NB4 (cell line): ENCODE measurements at regions not wholly inside any gene's neighbourhood (a gene's known extent, or its start where the extent isn't known, plus 50 kb on each side); places are given as distances from the start of the nearest gene placed in this dataset.

Experiments used
- MYC ChIP-seq: IDR thresholded peaks from 2 replicates; pipeline ENCODE4 v1.6.1; 2011; ENCODE audit warnings: low read depth, low read length
- POLR2A ChIP-seq: IDR thresholded peaks from 2 replicates; pipeline ENCODE4 v1.6.1; 2011; ENCODE audit warnings: mild to moderate bottlenecking; ENCODE audit not compliant: insufficient read length; ENCODE audit errors: extremely low read depth
- TF ChIP-seq, protein P1 (sequence below): IDR thresholded peaks from one replicate; pipeline ENCODE4 v1.5.1; 2012; ENCODE audit warnings: low read depth, low read length

DNA sequence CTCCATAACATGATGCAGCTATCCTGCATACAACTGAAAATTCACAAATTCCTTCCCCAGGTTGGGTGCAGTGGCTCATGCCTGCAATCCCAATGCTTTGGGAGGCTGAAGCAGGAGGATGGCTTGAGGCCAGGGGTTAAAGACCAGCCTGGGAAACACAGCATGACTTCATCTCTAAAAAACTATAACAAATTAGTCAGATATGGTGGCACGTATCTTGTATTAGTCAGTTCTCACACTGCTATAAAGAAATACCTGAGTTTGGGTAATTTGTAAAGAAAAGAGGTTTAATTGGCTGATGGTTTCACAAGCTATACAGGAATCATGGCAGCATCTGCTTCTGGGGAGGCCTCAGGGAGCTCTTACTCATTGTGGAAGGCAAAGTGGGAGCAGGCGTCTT lies 56.4 kb upstream of the DAPK1 start:
- TF ChIP-seq MYC, result no peak
- no peak for TF ChIP-seq POLR2A
- TF ChIP-seq, protein P1, sequence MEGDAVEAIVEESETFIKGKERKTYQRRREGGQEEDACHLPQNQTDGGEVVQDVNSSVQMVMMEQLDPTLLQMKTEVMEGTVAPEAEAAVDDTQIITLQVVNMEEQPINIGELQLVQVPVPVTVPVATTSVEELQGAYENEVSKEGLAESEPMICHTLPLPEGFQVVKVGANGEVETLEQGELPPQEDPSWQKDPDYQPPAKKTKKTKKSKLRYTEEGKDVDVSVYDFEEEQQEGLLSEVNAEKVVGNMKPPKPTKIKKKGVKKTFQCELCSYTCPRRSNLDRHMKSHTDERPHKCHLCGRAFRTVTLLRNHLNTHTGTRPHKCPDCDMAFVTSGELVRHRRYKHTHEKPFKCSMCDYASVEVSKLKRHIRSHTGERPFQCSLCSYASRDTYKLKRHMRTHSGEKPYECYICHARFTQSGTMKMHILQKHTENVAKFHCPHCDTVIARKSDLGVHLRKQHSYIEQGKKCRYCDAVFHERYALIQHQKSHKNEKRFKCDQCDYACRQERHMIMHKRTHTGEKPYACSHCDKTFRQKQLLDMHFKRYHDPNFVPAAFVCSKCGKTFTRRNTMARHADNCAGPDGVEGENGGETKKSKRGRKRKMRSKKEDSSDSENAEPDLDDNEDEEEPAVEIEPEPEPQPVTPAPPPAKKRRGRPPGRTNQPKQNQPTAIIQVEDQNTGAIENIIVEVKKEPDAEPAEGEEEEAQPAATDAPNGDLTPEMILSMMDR, result no peak
